Testis (tissue), 2 donors: ENCODE measurements at regions not wholly inside any gene's neighbourhood (a gene's known extent, or its start where the extent isn't known, plus 50 kb on each side); places are given as distances from the start of the nearest gene placed in this dataset.

Source experiments
- POLR2A ChIP-seq: fragments of 450-650 bp; IDR thresholded peaks from one replicate; pipeline ENCODE4 v1.6.1; 2017; ENCODE audit warnings: antibody characterized with exemption, mild to moderate bottlenecking, moderate library complexity
- TF ChIP-seq, protein P1 (sequence below), 3 experiments: fragments of 450-650 bp in 2 of 3; fragments of 200-600 bp in 1 of 3; sonication (generic) in 1 of 3; IDR thresholded peaks; one replicate each; pipeline ENCODE4 v1.5.1; 2016 to 2019; ENCODE audit warnings: antibody characterized with exemption in 3 of 3, mild to moderate bottlenecking in 2 of 3, moderate library complexity in 1 of 3

DNA sequence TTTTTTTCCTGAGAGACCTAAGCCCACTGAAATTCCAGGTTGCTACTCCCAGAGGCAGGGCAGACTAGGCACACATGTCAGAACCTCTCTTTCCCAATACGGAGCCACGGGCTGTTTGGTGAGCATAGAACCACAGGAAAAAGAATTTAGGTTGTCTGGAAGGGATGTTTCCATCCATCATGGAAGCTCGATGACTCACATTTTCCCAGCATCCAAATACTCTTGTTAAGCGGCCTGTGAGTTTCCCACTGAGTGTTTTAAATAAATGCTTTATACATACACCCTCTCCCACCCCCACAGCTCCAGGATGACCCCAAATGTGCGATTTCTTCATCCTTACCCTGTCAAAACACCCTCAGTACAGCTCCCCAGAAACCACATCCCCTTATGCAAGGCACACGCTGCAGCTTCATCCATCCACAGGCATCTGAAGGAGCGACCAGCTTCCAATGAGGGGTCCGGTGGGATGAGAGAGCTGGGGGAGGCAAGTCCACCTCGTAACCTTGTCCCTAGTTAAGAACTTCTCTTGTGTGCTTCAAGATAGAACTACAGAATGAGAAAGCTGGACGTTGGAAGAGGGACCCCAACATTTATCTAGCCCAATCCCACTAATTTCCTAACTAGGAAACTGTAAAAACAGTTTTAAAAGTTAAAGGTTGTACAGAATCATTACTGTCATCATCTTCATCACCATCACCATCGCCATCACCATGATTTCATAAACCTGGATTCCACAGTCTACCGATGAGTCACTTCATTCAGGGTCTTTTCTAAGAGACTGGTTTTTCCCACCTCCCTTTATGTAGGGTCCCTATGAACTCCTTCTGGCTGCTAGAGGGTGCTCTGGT is 63.5 kb upstream of the FZD7 start:
- TF ChIP-seq, protein P1, sequence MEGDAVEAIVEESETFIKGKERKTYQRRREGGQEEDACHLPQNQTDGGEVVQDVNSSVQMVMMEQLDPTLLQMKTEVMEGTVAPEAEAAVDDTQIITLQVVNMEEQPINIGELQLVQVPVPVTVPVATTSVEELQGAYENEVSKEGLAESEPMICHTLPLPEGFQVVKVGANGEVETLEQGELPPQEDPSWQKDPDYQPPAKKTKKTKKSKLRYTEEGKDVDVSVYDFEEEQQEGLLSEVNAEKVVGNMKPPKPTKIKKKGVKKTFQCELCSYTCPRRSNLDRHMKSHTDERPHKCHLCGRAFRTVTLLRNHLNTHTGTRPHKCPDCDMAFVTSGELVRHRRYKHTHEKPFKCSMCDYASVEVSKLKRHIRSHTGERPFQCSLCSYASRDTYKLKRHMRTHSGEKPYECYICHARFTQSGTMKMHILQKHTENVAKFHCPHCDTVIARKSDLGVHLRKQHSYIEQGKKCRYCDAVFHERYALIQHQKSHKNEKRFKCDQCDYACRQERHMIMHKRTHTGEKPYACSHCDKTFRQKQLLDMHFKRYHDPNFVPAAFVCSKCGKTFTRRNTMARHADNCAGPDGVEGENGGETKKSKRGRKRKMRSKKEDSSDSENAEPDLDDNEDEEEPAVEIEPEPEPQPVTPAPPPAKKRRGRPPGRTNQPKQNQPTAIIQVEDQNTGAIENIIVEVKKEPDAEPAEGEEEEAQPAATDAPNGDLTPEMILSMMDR (IDR thresholded peaks at IDR 0.05): no peak
- no peak for TF ChIP-seq POLR2A
